Hindlimb muscle (tissue), 1 donor: ENCODE measurements at regions not wholly inside any gene's neighbourhood (a gene's known extent, or its start where the extent isn't known, plus 50 kb on each side); places are given as distances from the start of the nearest gene placed in this dataset.
A peak's percentile ranks its signal among the peaks of the same experiment; 100 is the strongest.

Experiments
- DNase-seq: peaks from one replicate; pipeline ENCODE4 v3.0.0-alpha.2; 2013

DNA sequence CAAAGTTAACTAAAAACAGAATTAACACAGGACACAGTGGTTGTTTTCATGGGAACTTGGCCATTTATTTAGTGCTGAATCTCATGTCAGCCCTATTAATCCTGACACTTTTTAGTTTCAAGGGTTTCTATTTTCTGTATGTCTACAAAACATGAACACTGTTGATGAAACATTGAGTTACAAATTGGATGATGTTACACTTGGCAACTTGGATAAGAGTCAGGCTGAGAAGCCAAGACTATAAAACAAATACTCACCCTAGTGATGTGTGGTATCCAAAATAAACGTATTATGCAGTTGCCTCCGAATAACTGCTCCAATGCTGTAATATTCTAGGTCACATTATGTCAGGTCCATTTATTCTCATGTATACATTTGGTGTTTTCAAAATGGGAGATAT lies 349.6 kb downstream of the ZIC1 start:
- DNase-seq = peak; percentile 35

DNA sequence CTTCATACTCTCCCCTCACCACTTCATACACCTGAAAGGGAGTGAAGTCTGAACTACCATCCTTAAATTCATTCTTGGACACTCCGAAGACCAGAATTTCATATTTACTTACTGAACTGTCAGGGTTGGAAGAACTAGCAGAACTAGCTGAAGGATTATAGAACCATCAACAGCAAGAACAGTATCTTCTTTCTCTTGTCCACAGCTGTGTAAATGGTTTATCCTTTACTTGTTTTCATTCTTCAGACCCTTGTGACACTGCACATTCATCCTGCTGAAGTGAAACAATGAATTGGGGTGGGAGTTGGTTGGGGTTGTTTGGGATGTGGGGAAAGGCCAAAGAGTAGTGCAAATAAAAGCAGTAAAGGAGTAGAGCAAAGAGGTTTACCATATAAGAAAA lies 350.9 kb downstream of the ZIC1 start:
- no peak for DNase-seq

DNA sequence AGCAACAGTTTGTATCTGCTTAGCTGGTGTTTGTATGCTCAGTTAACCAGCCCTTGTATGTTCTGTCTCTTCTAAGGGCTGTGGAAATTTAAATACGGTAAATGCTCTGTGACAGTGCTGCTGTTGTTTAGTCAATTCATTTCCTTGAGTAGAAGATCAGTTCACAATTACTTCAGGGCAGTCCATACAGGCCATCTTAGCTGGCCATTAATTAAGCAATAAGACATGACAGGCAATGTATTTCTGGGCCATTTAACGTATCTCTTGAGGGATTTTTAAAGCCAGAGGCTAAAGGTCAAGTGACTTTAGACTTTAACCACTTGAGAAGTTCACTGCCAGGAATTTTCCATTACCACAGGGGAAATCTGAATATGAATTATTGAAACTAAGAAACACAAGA lies 351.8 kb downstream of the ZIC1 start:
- DNase-seq = no peak

DNA sequence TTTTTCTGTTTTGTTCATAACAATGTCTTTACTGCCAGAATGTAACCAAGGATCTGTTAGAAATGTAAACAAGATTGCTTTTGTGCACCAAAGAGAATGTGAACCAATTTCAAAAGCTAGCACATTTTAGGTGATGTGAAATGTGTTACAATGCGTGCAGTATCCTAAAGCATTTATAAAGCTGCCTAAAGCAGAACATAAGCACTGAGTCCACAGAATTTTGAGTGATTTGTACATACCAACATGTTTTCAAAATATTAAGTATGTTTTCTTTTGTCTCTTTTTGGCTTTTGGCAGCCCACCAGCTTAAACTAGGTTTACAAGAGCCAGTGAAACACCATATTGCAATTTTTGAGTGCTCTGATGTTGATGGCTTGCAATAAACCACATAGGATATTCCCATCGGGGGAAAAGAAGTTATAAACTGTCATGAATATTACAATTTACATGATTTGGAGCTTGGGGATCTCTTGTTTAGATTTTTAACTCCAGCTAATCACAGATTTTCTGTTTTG lies 364.0 kb downstream of the ZIC1 start:
- DNase-seq = no peak

DNA sequence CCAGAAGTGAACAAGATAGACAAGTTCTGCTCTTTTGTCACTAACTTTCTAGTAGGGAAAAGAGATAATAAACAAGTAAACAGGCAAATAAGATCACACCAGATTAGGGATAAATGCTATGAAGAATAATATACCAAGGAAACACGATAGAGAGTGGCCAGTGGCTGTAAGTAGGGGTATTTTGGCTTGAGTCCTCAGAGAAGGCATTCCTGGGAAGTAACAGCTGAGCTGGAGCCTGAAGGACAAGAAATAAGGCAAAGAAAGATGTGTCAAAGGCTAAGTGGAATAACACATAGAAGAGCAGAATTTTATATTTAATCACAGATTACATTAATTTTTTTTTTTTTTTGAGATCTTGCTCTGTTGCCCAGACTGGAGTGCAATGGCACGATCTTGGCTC lies 366.2 kb downstream of the ZIC1 start:
- DNase-seq = no peak

DNA sequence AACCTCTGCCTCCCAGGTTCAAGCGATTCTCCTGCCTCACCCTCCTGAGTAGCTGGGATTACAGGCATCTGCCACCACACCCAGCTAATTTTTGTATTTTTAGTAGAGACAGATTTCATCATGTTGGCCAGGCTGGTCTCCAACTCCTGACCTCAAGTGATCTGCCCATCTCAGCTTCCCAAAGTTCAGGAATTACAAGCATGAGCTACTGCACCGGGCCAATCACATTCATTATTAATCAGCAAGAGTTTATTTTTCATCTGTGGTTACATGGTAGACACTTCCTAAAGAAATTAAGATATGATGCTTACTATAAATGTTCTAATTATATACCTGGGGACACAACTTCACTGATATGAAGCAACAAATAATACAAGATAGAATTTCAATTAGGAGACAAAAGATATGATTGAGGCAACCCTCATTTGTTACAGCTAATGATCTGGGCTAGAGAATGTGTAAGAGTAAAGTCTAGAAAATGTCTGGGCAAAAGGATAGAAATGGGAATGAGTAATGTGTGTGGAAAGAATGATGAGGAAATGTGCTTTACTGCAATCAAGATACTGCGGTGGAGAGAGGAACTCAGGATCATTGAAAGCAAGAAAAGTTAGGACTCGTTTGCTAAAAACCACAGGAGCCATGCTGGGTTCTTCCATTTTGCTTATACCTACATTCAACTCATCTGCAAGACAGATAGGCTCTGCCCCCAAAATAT lies 366.8 kb downstream of the ZIC1 start:
- no peak for DNase-seq

DNA sequence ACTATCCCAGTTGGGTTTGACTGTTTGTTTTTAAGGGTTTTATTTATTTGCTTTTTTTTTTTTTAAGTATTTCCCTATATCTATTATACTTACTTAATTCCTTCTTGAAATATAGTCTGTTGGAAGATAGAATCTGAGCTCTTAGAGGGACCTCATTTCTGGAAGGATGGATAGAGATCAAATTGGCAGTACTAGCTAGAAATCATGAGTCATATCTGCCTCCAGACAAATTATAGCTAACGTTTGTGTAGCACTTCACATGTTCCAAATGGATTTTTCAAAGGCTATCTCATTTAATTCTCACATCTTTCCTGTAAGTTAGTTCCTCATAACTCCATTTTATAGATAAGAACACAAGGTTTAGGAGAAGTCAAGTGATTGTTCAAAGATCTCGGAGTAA lies 384.7 kb downstream of the ZIC1 start:
- no peak for DNase-seq

DNA sequence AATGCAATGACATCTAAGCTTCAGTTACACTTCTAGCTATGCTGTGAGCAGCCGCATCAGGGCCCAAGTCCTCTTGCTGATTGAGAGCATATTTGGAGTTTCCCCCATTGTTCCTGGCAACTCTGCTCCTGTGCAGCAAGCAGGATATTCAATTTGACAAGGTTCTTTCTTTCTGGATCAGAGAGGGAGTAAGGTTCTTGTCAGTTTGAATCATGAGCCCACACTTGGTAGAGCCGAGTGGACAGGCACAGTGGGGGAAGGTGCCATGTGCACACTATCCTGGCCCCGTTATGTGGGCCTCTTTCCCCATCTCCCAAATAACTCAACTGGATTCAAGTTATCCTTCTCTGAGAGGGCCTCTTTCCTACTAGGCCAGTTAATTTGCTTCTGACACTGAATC lies 385.4 kb downstream of the ZIC1 start:
- no peak for DNase-seq

DNA sequence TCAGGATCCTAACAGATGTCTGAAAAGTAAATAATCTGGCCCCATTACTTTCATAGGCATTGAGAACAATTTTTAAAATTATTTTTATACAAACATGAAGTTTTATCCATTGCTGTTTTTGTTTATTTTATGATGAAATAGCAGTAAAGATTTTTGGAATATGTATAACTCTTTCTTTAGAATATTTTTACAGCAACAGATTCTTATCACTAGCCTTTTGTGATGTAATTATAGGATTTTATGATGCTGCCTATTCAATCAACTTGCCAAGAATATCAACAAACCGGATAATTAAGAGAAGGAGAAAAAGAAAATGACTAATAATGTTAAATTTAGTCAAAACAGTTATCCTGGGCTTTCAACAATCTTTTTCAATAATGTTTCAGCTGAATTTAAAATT lies 386.3 kb downstream of the ZIC1 start:
- DNase-seq = no peak

DNA sequence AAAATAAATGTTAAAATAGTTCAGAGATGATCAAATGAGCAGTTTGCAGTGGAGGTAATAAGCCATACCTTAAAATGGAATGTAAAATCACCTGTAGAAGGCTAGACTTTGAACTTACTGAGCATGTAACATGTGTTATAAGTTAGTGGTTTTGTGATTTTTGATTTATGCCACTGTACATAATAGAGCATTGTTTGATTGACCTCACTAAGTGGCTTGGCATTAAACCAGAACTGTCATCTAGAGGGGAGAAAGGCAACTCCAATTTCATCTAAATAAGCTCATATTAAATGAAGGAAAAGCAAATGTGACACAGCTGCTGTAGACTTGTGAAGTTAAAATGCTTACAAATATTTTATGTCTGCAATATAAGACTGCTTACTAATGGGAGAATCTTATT lies 387.9 kb downstream of the ZIC1 start:
- DNase-seq = no peak

DNA sequence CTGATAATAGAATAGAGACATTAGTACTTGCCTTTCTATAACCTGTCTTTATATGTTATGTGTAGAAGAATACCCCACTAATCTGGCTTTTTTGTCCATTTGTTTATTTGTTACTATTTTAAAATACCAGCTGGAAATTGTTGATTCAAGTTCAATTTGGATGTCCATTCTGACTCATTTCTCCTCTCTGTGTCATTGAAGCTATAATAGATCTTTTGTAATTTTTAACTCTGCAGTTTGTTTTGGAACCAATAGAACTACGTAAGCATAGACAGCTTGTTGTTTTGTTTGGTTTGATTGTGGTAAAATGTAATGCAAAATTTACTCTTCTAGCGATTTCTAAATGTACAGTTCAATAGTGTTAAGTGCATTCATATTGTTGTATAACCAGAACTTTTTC lies 390.4 kb downstream of the ZIC1 start:
- DNase-seq = no peak

DNA sequence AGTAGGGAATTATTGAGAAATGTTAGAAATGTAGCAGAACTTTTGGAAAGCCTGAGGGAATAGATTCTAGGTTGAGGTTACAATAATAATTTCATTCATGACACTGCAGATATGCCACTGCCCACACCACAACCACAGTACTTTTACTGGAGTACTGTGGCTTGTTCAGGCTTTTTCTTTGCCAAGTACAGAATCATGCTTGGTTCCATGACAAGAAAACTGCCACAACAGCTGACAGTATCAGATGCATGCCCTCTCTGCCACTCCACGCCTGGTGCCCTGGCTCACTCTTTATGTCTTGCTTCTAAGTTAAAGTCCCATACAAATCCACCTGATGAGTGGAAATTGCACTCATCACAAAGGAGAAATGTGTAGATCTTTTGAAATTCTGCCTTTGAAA lies 398.6 kb downstream of the ZIC1 start:
- DNase-seq = no peak

DNA sequence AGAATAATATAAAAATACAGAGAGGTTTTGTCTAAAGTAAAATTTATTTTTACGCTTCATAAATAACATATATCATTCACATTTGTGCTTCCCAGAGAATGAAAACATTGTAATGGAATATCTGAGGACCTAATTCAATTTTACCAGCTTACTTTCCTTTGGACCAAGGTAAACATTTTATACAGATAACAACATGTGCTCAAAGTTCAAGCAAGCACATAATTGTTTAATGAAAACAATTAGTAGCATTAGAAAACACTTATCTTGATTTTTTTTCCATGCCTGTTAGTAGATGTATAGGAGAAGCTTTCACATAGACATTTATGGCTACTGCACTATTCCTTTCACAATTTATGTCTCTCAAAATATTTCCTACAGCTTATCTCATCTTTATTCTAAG lies 400.0 kb downstream of the ZIC1 start:
- DNase-seq = no peak

DNA sequence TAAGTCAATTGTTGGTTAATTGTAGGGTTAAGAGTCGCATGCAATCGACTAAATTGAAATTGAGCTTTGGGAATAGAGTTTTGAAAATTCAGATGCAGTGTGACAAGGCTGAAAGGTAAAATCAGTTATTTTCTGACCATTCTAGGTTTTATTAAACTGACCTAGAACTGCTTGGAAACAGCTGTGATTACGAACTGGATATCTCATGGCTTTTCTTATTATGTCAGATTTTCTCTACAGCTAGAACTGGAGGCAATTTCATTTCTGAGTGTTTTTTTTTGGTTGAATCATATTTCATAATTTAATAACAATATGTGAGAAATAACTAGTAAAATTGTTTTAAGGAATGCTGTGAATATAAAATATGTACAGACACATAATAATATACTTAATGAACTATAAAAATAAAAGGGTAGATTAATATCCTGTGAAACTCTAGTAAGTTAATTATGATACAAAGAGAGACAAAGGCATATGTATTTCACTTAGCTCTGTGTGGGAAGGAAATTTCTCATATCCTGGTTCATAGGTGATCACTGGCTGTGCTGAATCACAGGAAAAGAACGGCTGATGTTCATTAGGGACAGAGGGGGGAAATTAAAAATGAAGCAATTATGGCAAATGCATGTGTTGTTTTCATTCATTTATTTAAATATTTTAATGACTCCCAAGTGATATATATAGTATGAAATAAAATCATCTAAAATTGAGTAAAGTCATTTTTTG lies 403.2 kb downstream of the ZIC1 start:
- no peak for DNase-seq

DNA sequence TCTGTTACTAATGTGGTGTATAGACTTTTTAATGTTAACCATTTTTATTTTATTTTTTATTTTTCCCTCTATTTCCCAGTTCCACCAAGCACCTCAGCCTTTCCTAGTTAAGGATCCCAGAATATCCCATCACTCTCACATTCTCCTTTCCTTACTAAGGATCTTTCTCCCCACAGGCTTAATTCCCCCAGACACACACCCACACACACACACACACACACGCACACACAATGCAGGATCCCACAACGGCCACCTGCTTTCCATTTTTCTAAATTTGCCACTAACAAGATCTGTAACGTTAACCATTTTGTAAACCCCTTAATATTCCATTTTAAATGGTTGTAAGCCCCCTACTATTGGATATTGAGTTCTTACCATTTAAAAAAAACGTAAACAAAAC lies 404.1 kb downstream of the ZIC1 start:
- DNase-seq = no peak

DNA sequence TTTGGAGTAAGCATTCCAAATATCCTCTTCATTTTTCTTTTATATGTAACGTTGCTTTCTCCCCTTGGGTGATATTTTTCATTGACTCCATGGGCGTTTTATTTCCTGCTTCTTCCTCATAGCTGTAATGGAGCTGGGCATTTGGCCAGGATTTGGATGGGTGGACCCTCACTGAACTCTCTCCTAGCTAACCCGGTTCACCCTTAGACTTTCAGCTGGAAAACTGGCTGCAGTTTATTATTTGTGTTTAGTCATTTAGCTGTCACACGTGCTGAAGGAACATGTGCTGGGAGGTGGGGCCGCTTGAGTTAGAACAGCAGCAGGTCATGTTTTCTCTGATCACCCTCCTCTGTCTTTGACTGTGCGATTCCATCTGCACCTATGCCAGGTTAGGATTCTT lies 407.6 kb downstream of the ZIC1 start:
- peak; percentile 86 for DNase-seq

DNA sequence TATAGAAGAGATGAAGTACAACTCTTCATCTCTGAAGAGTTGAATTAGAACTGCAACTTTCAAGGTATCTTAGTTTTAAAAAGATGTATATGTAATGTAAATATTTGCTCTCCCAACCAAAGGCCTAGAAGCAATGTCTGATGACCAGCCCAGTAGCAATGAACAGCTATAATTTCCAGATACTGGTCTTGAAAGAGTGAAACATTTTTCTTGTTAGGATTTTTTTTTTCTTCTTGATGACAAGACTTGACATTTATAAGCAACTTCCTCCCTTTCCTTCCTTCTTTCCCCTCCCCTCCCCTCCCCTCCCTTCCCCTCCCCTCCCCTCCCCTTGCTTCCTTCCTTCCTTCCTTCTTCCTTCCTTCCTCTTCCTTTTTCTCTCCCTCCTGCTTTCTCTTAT lies 423.4 kb downstream of the ZIC1 start:
- DNase-seq = no peak

DNA sequence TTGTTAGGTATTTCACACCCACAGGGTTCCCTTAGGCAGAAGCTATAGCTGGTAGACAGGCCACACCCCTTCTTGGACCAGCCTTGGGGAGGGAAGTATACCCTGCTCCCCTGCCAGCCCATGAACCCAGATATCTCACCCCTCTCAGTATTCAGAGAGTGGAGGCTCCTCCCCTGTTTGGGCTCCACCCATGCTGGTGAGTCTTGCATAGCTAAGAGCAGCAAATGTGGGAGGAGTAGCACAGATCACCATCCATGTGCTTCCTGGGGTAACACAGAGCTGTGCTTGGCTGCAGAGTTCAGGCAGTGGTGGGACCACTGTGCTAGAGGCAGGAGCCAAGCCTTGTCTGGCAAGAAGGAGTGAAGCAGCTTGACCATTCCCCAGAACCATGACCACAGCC lies 427.2 kb downstream of the ZIC1 start:
- no peak for DNase-seq

DNA sequence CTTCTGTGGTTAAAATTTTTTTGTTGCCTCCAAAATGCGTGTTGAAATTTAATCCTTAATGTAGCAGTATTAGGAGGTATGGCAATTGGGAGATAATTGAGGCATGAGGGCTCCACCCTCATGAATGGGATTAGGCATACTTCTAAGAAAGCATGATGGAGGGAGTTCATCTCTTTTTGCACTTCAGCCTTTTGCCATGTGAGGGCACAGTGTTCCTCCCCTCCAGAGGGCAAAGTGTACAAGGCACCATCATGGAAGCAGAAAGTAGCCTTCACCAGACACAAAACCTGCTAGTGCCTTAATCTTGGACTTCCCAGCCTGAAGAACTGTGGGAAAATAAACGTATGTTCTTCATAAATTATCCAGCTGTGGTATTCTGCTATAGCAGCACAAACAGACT lies 429.5 kb downstream of the ZIC1 start:
- DNase-seq = no peak

DNA sequence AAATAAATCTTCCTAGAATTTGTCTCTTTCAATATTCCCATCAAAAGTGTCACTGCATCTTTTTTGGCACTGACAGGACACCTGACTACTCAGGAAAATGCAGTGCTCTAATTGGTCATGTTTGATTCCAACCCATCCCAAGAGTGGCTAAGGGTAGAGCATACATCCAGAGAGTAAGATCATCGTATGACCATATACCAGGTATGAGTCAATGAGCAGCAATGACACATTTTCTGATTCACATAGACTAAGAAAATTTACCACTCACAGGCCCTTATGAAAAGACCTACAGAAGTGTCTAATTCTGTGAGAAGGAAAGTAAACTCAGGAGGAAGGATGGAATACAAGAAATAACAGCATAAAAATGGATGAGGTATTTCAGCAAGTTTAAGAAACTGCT lies 434.2 kb downstream of the ZIC1 start:
- no peak for DNase-seq

DNA sequence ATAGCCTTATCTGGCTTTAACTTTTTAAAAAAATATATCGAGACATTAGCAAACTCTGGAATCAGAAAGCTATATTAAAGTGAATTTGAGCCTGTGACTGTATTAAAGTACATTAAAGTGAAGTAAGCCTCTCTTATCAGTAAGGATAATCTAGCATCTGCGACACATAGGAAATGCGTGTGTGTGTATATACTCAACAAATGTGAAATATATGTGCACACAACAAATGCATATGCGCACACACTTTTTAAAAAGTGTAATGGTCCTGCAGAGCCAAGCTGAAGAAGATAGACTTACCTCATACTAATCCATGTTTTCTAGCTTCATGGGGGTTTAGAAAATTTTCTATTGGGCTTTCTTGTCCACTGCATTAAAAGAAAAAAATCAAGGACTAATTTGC lies 437.1 kb downstream of the ZIC1 start:
- no peak for DNase-seq

DNA sequence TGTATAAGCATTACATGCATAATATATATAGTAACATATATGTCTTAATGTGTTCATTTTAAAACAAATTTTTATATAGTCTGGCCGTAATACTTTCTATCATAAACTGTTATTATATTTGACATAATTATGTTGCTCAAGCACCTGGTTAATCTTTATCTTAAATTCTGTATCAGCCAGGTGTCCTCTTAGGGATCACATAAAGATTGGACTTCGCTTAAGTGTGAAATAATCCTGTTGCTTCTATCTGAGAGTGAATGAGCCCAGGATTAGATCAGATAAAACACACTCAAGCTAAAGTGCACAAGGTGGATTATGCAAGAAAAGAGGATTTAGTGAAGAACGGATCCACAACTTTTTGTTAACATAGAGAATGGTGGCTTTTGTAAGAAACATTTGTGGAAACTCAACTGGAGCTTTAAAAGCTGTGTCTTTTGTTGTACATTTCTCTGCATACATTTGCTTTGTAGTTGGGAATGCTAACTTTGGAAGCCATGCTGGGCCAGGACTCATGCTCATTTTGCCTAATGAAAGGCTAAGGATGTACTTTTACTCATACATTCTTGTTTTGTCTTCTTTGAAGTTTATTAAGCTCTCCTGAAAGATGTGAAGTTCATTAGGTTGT lies 437.8 kb downstream of the ZIC1 start:
- no peak for DNase-seq

DNA sequence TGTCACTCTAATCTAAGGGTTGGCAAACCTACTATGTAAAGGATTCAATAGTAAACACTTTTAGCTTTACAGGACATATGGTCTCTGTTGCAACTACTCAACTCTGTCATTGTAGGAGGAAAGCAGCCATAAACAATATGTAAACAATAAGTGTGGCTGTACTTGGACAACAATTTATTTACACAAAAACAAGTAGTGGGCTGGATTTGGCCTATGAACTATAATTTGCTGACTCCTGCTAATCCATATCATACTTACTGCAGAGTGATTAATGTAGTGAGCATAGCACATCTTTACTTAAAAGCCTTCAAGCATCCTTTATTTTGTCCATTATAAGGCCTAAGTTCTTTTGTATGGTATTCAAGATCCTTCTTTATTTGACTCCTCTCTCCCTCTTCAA lies 441.9 kb downstream of the ZIC1 start:
- no peak for DNase-seq

DNA sequence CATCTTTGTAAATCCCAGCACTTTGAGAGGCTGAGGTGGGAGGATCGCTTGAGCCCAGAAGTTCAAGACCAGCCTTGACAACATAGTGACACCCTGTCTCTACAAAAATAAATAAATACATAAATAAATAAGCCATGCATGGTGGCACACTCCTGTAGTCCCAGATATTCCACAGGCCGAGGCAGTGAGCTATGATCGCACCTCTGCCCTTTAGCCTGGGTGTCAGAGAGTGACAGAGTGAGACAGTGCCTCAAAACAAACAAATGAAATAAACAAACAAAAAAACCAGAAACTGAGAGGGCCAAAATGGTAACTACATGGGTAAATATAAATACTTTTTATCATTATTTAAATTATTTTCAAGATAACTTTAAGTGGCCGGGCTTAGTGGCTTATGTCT lies 445.4 kb downstream of the ZIC1 start:
- no peak for DNase-seq
